ENCODE measurements at regions not wholly inside any gene's neighbourhood (a gene's known extent, or its start where the extent isn't known, plus 50 kb on each side); places are given as distances from the start of the nearest gene placed in this dataset.

GRCh38 chr6:148269386-148269785 lies 73.3 kb upstream of the SASH1 start:
- TF ChIP-seq CTCF (IDR thresholded peaks at IDR 0.05), result no peak
- H3K4me3 ChIP-seq, result no peak overlapping the region
- no peak overlapping the region for H3K27ac ChIP-seq
- H3K9me3 ChIP-seq, result no peaks in the 10 kb centered on the region
- no peak overlapping the region for H3K9ac ChIP-seq (ENCODE audit: low read depth in 2 of 2, low read length in 2 of 2)
- H3K27me3 ChIP-seq, result no peaks in the 10 kb centered on the region
- DNase-seq, result no peak
- intact Hi-C loops (cut with DNase I), result loop anchor here (5.0 kb wide), 1 partner anchor 193 kb away; no protein-coding TSS in a partner anchor
- no peaks in the 10 kb centered on the region for H3K4me1 ChIP-seq
- H3K36me3 ChIP-seq, result no peaks in the 10 kb centered on the region

- no peak overlapping the region for H3K4me3 ChIP-seq
- no peaks in the 10 kb centered on the region for H3K27me3 ChIP-seq
- no peak overlapping the region for H3K27ac ChIP-seq
- H3K9me3 ChIP-seq, result no peaks in the 10 kb centered on the region
- no peaks in the 10 kb centered on the region for H3K36me3 ChIP-seq
- TF ChIP-seq CTCF (IDR thresholded peaks at IDR 0.05), result no peak
- no peaks in the 10 kb centered on the region for H3K4me1 ChIP-seq
- intact Hi-C loops (cut with DNase I), result no loop called here
- DNase-seq, result no peak
- H3K9ac ChIP-seq (ENCODE audit: low read depth in 2 of 2, low read length in 2 of 2), result no peak overlapping the region
Measured at GRCh38 chr6:148271711-148272439, 70.8 kb upstream of the SASH1 start.

- H3K9ac ChIP-seq (ENCODE audit: low read depth in 2 of 2, low read length in 2 of 2), result no peak overlapping the region
- no peak overlapping the region for H3K4me3 ChIP-seq
- no peak overlapping the region for H3K27ac ChIP-seq
- H3K4me1 ChIP-seq, result no peaks in the 10 kb centered on the region
- TF ChIP-seq CTCF (IDR thresholded peaks at IDR 0.05), result no peak
- no peaks in the 10 kb centered on the region for H3K9me3 ChIP-seq
- H3K27me3 ChIP-seq, result no peaks in the 10 kb centered on the region
- DNase-seq, result no peak
- intact Hi-C loops (cut with DNase I), result no loop called here
- H3K36me3 ChIP-seq, result no peaks in the 10 kb centered on the region
Measured at GRCh38 chr6:148272597-148272996, 70.0 kb upstream of the SASH1 start.

- no peaks in the 10 kb centered on the region for H3K36me3 ChIP-seq
- no peak for TF ChIP-seq CTCF (IDR thresholded peaks at IDR 0.05)
- no peaks in the 10 kb centered on the region for H3K4me1 ChIP-seq
- no peaks in the 10 kb centered on the region for H3K27me3 ChIP-seq
- no peaks in the 10 kb centered on the region for H3K9me3 ChIP-seq
- H3K9ac ChIP-seq (ENCODE audit: low read depth in 2 of 2, low read length in 2 of 2), result no peak overlapping the region
- no peak overlapping the region for H3K4me3 ChIP-seq
- no peak for DNase-seq
- intact Hi-C loops (cut with DNase I), result no loop called here
- no peak overlapping the region for H3K27ac ChIP-seq
Measured at GRCh38 chr6:148273962-148274752, 68.5 kb upstream of the SASH1 start.

- Histone ChIP-seq H3K27ac (no peak overlapping the region), H3K9me3 (no peaks in the 10 kb centered on the region), H3K27me3 (no peaks in the 10 kb centered on the region), H3K36me3 (no peaks in the 10 kb centered on the region), H3K4me3 (no peak overlapping the region), H3K9ac (ENCODE audit: low read depth in 2 of 2, low read length in 2 of 2) (no peak overlapping the region), H3K4me1 (no peaks in the 10 kb centered on the region)
- no peak for DNase-seq
- intact Hi-C loops (cut with DNase I), result no loop called here
- no peak for TF ChIP-seq CTCF (IDR thresholded peaks at IDR 0.05)
Measured at GRCh38 chr6:148274809-148275208, 67.8 kb upstream of the SASH1 start.

All from colonic mucosa (tissue), 4 donors.